Upper lobe of left lung (tissue), 4 donors: ENCODE measurements at regions not wholly inside any gene's neighbourhood (a gene's known extent, or its start where the extent isn't known, plus 50 kb on each side); places are given as distances from the start of the nearest gene placed in this dataset.

ENCODE experiments used
- CTCF ChIP-seq, 6 experiments: fragments of 450-650 bp in 4 of 6; fragments of 200-600 bp in 2 of 6; sonication (generic) in 2 of 6; IDR thresholded peaks; one replicate each; pipeline ENCODE4 v1.5.1; 2016 to 2019; ENCODE audit warnings: antibody characterized with exemption in 6 of 6
- POLR2A ChIP-seq, 4 donors: fragments of 450-650 bp; IDR thresholded peaks; one replicate each; pipeline ENCODE4 v1.5.1; 2016 to 2017; ENCODE audit warnings: antibody characterized with exemption in 4 of 4, mild to moderate bottlenecking in 2 of 4
- POLR2AphosphoS5 ChIP-seq, 2 donors: sonication (generic); formaldehyde crosslinking; IDR thresholded peaks; one replicate each; pipeline ENCODE4 v1.5.1; 2017; ENCODE audit warnings: antibody characterized with exemption in 2 of 2

- TF ChIP-seq CTCF (IDR thresholded peaks at IDR 0.05) (no peak), POLR2A (IDR thresholded peaks at IDR 0.05) (no peak), POLR2AphosphoS5 (IDR thresholded peaks at IDR 0.05) (no peak)
These were observed 287.6 kb upstream of the MSX2 start for GRCh38 chr5:174436750-174437149.
